Sigmoid colon (tissue), 6 donors: ENCODE measurements at regions not wholly inside any gene's neighbourhood (a gene's known extent, or its start where the extent isn't known, plus 50 kb on each side); places are given as distances from the start of the nearest gene placed in this dataset.

Experiments used
- DNase-seq: peaks from one replicate; pipeline ENCODE4 v3.0.0-alpha.2; 2019
- H3K27ac ChIP-seq, 4 donors: fragments of 200-600 bp; sonication (generic); one replicate each; pipeline ENCODE4 v1.5.1; 2016 to 2019; ENCODE audit warnings: mild to moderate bottlenecking in 1 of 4
- H3K27me3 ChIP-seq, 3 donors: fragments of 200-600 bp; sonication (generic); one replicate each; pipeline ENCODE4 v1.5.1; 2019; ENCODE audit warnings: mild to moderate bottlenecking in 1 of 3
- H3K36me3 ChIP-seq, 4 donors: fragments of 200-600 bp; sonication (generic); one replicate each; pipeline ENCODE4 v1.5.1; 2016 to 2019
- H3K4me1 ChIP-seq, 4 donors: fragments of 200-600 bp; sonication (generic); one replicate each; pipeline ENCODE4 v1.5.1; 2017 to 2019
- H3K4me3 ChIP-seq, 4 donors: fragments of 200-600 bp; sonication (generic); one replicate each; pipeline ENCODE4 v1.5.1; 2017 to 2019; ENCODE audit warnings: mild to moderate bottlenecking in 2 of 4, moderate library complexity in 1 of 4
- H3K9me3 ChIP-seq, 4 donors: fragments of 200-600 bp in 3 of 4; sonication (generic) in 3 of 4; one replicate each; pipeline versions ENCODE4 v1.5.1 to v1.6.1; 2013 to 2019
- CTCF ChIP-seq, 4 experiments: fragments of 450-650 bp in 3 of 4; fragments of 200-600 bp in 1 of 4; IDR thresholded peaks; one replicate each; pipeline ENCODE4 v1.5.1; 2016 to 2019; ENCODE audit warnings: antibody characterized with exemption in 4 of 4, mild to moderate bottlenecking in 3 of 4, moderate library complexity in 2 of 4
- EP300 ChIP-seq, 4 donors: sonication (generic); formaldehyde crosslinking; IDR thresholded peaks; one replicate each; pipeline ENCODE4 v1.6.1; 2017; ENCODE audit warnings: antibody characterized with exemption in 4 of 4
- POLR2A ChIP-seq, 2 donors: fragments of 450-650 bp; IDR thresholded peaks; one replicate each; pipeline ENCODE4 v1.6.1; 2016; ENCODE audit warnings: antibody characterized with exemption in 2 of 2, mild to moderate bottlenecking in 2 of 2, moderate library complexity in 2 of 2
- POLR2AphosphoS5 ChIP-seq, 4 donors: sonication (generic); formaldehyde crosslinking; IDR thresholded peaks; one replicate each; pipeline ENCODE4 v1.6.1; 2017; ENCODE audit warnings: antibody characterized with exemption in 4 of 4
- WGBS, 2 donors: extraction: QIAGEN DNeasy Blood & Tissue Kit; methylation state at CpG; one replicate each; pipeline ENCODE4 v1.1.7; 2013; 5-methylcytosine and 5-hydroxymethylcytosine counted together
- intact Hi-C: fragments of 100-400 bp; cut with DNase I; formaldehyde crosslinking; loops from one replicate; pipeline ENCODE4 v1.15.1; 2023
- donor health status: healthy with polysubstance abuse.
- donor health status: healthy.

- Histone ChIP-seq H3K36me3 (no peaks in the 10 kb centered on the region), H3K4me3 (no peak overlapping the region), H3K9me3 (no peaks in the 10 kb centered on the region), H3K27me3 (no peaks in the 10 kb centered on the region), H3K4me1 (no peaks in the 10 kb centered on the region), H3K27ac (no peak overlapping the region)
- no peak for DNase-seq
- TF ChIP-seq EP300 (IDR thresholded peaks at IDR 0.05) (no peak), CTCF (IDR thresholded peaks at IDR 0.05) (no peak), POLR2AphosphoS5 (IDR thresholded peaks at IDR 0.05) (no peak), POLR2A (IDR thresholded peaks at IDR 0.05) (no peak)
- WGBS, 2 donors, result 86 to 92% methylated on average over 3 of the region's 3 CpGs
- intact Hi-C loops, result no loop called here
Measured at GRCh38 chr2:129085386-129085785, 766.7 kb upstream of the HS6ST1 start.

GRCh38 chr2:129087133-129087813 is 768.6 kb upstream of the HS6ST1 start:
- DNase-seq, result no peak
- no peaks in the 10 kb centered on the region for H3K4me1 ChIP-seq
- 78 to 86% methylated on average over 2 of the region's 2 CpGs for WGBS, 2 donors
- H3K4me3 ChIP-seq, result no peak overlapping the region
- no peak for TF ChIP-seq POLR2AphosphoS5 (IDR thresholded peaks at IDR 0.05)
- TF ChIP-seq CTCF (IDR thresholded peaks at IDR 0.05), result no peak
- H3K27ac ChIP-seq, result no peak overlapping the region
- intact Hi-C loops, result no loop called here
- H3K9me3 ChIP-seq, result no peaks in the 10 kb centered on the region
- no peaks in the 10 kb centered on the region for H3K36me3 ChIP-seq
- no peaks in the 10 kb centered on the region for H3K27me3 ChIP-seq

- Histone ChIP-seq H3K4me3 (no peak overlapping the region), H3K4me1 (no peaks in the 10 kb centered on the region), H3K9me3 (no peaks in the 10 kb centered on the region), H3K27me3 (no peaks in the 10 kb centered on the region), H3K36me3 (no peaks in the 10 kb centered on the region), H3K27ac (no peak overlapping the region)
- intact Hi-C loops, result no loop called here
- DNase-seq, result no peak
- no peak for TF ChIP-seq POLR2AphosphoS5 (IDR thresholded peaks at IDR 0.05)
- no peak for TF ChIP-seq CTCF (IDR thresholded peaks at IDR 0.05)
- TF ChIP-seq EP300 (IDR thresholded peaks at IDR 0.05), result no peak
- TF ChIP-seq POLR2A (IDR thresholded peaks at IDR 0.05), result no peak
- WGBS, 2 donors, result 73 to 91% methylated on average over 3 of the region's 3 CpGs
Measured at GRCh38 chr2:129091620-129092019, 773.0 kb upstream of the HS6ST1 start.

- no peaks in the 10 kb centered on the region for H3K27me3 ChIP-seq
- no peak overlapping the region for H3K27ac ChIP-seq
- H3K4me1 ChIP-seq, result no peaks in the 10 kb centered on the region
- H3K36me3 ChIP-seq, result no peaks in the 10 kb centered on the region
- H3K9me3 ChIP-seq, result no peaks in the 10 kb centered on the region
- no peak for TF ChIP-seq POLR2A (IDR thresholded peaks at IDR 0.05)
- no peak for TF ChIP-seq CTCF (IDR thresholded peaks at IDR 0.05)
- TF ChIP-seq EP300 (IDR thresholded peaks at IDR 0.05), result no peak
- no peak for TF ChIP-seq POLR2AphosphoS5 (IDR thresholded peaks at IDR 0.05)
- intact Hi-C loops, result no loop called here
- 37 to 69% methylated on average over 5 of the region's 5 CpGs for WGBS, 2 donors
- no peak overlapping the region for H3K4me3 ChIP-seq
- DNase-seq, result no peak
Measured at GRCh38 chr2:129092956-129093355, 774.3 kb upstream of the HS6ST1 start.

- intact Hi-C loops, result no loop called here
- Histone ChIP-seq H3K27me3 (no peaks in the 10 kb centered on the region), H3K4me3 (no peak overlapping the region), H3K4me1 (no peaks in the 10 kb centered on the region), H3K36me3 (no peaks in the 10 kb centered on the region), H3K27ac (no peak overlapping the region), H3K9me3 (no peaks in the 10 kb centered on the region)
- 69 to 84% methylated on average over 2 of the region's 2 CpGs for WGBS, 2 donors
- no peak for DNase-seq
- TF ChIP-seq POLR2AphosphoS5 (IDR thresholded peaks at IDR 0.05) (no peak), CTCF (IDR thresholded peaks at IDR 0.05) (no peak), EP300 (IDR thresholded peaks at IDR 0.05) (no peak), POLR2A (IDR thresholded peaks at IDR 0.05) (no peak)
Measured at GRCh38 chr2:129101186-129101585, 782.5 kb upstream of the HS6ST1 start.
